ENCODE measurements at regions not wholly inside any gene's neighbourhood (a gene's known extent, or its start where the extent isn't known, plus 50 kb on each side); places are given as distances from the start of the nearest gene placed in this dataset.

DNA sequence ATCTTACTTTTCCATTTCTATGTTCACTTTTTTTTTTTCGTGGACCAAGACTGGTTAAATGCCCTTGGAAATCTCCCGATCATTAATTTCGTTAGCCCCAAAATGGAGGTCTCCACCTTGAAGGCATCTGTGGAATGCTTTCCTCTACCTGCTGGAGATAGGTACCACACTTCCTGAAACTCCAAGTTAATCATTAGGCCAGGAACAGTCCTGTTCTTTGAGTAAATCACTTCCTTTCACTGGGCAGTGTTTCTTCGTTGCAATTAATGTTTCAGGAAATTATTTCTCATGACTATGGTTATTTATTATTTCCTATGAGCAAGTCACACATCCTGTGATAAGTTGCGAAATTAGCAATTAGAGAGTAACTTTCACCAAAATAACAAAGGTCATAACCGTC is 225.2 kb upstream of the LYPLAL1 start:
- ATAC-seq, result no peak
- FAIRE-seq, result no peak
- Histone ChIP-seq H3K4me2 (ENCODE audit: insufficient read depth, low read length) (no peak overlapping the region), H2AFZ (ENCODE audit: low read depth, low read length) (no peak overlapping the region), H3K9me3 (replicated peaks; ENCODE audit: control insufficient read depth, insufficient read depth, low read depth, low read length) (no peaks in the 10 kb centered on the region), H3K9ac (ENCODE audit: insufficient read depth in 1 of 2, low read depth in 2 of 2, low read length in 2 of 2) (no peak overlapping the region), H4K20me1 (replicated peaks; ENCODE audit: control insufficient read depth, insufficient read depth, low read length) (no peaks in the 10 kb centered on the region), H3K79me2 (ENCODE audit: control insufficient read depth, insufficient read depth, low read length) (no peaks in the 10 kb centered on the region), H3K4me3 (no peak overlapping the region), H3K9me1 (ENCODE audit: control insufficient read depth, insufficient read depth, low read length) (no peaks in the 10 kb centered on the region), H3K4me1 (replicated peaks in 1 of 2; ENCODE audit: control insufficient read depth in 2 of 2, insufficient read depth in 2 of 2, low read length in 2 of 2) (no peaks in the 10 kb centered on the region), H3K27me3 (ENCODE audit: control insufficient read depth in 2 of 2, insufficient read depth in 2 of 2, low read length in 2 of 2) (no peaks in the 10 kb centered on the region), H3K36me3 (ENCODE audit: control insufficient read depth, insufficient read depth, low read length) (no peaks in the 10 kb centered on the region), H3K27ac (ENCODE audit: extremely low read depth, low read depth, low read length) (no peak overlapping the region)
- intact Hi-C loops (cut with micrococcal nuclease), result no loop called here
- WGBS (ENCODE audit: insufficient coverage, low coverage, missing lambda C conversion rate), result 1% methylated on average over 6 of the region's 6 CpGs
- ChIA-PET CTCF (ENCODE audit: low intra/inter-chr PET ratio) (no interaction called here), POLR2A (no interaction called here)
- BruUV-seq (replicated peaks), result no TSS peak
- TF ChIP-seq ZFP30 (CRISPR knock-in tag; IDR thresholded peaks at IDR 0.05; ENCODE audit: borderline replicate concordance), result no peak
- TF ChIP-seq GABPB2 (CRISPR knock-in tag; conservative IDR thresholded peaks at IDR 0.05), result no peak
- no peak for DNase-seq (ENCODE audit: extremely low read depth in 1 of 4, low spot score in 3 of 4)
- in situ Hi-C loops (cut with MboI), result no loop called here

DNA sequence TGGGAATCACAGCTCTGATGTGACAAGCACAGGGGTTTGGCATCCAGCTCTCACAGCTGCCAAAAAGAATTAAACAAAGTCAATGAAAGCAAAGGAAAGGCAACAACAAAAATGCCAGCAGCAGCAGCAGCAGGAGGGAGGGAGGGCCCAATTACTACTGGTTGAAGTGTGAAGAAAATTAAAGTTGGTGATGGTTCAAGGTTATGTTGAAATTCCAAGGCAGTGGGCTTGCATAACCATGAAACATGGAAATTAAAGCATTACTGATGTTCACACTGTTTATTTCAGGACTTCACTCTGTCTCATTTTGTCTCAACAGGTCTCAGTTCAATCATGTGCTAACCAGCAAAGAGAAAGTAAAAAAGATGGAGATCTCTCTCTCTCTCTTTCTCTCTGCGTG is 220.3 kb upstream of the LYPLAL1 start:
- no peak overlapping the region for H3K27ac ChIP-seq (ENCODE audit: extremely low read depth, low read depth, low read length)
- FAIRE-seq, result no peak
- no peak overlapping the region for H3K9ac ChIP-seq (ENCODE audit: insufficient read depth in 1 of 2, low read depth in 2 of 2, low read length in 2 of 2)
- H4K20me1 ChIP-seq (replicated peaks; ENCODE audit: control insufficient read depth, insufficient read depth, low read length), result no peaks in the 10 kb centered on the region
- in situ Hi-C loops (cut with MboI), result no loop called here
- no peaks in the 10 kb centered on the region for H3K36me3 ChIP-seq (ENCODE audit: control insufficient read depth, insufficient read depth, low read length)
- H3K9me1 ChIP-seq (ENCODE audit: control insufficient read depth, insufficient read depth, low read length), result no peaks in the 10 kb centered on the region
- intact Hi-C loops (cut with micrococcal nuclease), result no loop called here
- ATAC-seq, result no peak
- 0% methylated on average over 1 of the region's 1 CpG for WGBS (ENCODE audit: insufficient coverage, low coverage, missing lambda C conversion rate)
- no peaks in the 10 kb centered on the region for H3K9me3 ChIP-seq (replicated peaks; ENCODE audit: control insufficient read depth, insufficient read depth, low read depth, low read length)
- no peaks in the 10 kb centered on the region for H3K4me1 ChIP-seq (replicated peaks in 1 of 2; ENCODE audit: control insufficient read depth in 2 of 2, insufficient read depth in 2 of 2, low read length in 2 of 2)
- DNase-seq (ENCODE audit: extremely low read depth in 1 of 4, low spot score in 3 of 4), result no peak
- CTCF ChIA-PET (ENCODE audit: low intra/inter-chr PET ratio), result no interaction called here
- no peak overlapping the region for H3K4me3 ChIP-seq
- no peaks in the 10 kb centered on the region for H3K79me2 ChIP-seq (ENCODE audit: control insufficient read depth, insufficient read depth, low read length)
- no peak overlapping the region for H3K4me2 ChIP-seq (ENCODE audit: insufficient read depth, low read length)
- no peaks in the 10 kb centered on the region for H3K27me3 ChIP-seq (ENCODE audit: control insufficient read depth in 2 of 2, insufficient read depth in 2 of 2, low read length in 2 of 2)
- POLR2A ChIA-PET, result interaction anchor here (0.7 kb wide), 1 partner anchor 193 kb away, joined by 3 read pairs; no protein-coding TSS in a partner anchor
- no TSS peak for BruUV-seq (replicated peaks)
- no peak overlapping the region for H2AFZ ChIP-seq (ENCODE audit: low read depth, low read length)
- TF ChIP-seq, protein P1, sequence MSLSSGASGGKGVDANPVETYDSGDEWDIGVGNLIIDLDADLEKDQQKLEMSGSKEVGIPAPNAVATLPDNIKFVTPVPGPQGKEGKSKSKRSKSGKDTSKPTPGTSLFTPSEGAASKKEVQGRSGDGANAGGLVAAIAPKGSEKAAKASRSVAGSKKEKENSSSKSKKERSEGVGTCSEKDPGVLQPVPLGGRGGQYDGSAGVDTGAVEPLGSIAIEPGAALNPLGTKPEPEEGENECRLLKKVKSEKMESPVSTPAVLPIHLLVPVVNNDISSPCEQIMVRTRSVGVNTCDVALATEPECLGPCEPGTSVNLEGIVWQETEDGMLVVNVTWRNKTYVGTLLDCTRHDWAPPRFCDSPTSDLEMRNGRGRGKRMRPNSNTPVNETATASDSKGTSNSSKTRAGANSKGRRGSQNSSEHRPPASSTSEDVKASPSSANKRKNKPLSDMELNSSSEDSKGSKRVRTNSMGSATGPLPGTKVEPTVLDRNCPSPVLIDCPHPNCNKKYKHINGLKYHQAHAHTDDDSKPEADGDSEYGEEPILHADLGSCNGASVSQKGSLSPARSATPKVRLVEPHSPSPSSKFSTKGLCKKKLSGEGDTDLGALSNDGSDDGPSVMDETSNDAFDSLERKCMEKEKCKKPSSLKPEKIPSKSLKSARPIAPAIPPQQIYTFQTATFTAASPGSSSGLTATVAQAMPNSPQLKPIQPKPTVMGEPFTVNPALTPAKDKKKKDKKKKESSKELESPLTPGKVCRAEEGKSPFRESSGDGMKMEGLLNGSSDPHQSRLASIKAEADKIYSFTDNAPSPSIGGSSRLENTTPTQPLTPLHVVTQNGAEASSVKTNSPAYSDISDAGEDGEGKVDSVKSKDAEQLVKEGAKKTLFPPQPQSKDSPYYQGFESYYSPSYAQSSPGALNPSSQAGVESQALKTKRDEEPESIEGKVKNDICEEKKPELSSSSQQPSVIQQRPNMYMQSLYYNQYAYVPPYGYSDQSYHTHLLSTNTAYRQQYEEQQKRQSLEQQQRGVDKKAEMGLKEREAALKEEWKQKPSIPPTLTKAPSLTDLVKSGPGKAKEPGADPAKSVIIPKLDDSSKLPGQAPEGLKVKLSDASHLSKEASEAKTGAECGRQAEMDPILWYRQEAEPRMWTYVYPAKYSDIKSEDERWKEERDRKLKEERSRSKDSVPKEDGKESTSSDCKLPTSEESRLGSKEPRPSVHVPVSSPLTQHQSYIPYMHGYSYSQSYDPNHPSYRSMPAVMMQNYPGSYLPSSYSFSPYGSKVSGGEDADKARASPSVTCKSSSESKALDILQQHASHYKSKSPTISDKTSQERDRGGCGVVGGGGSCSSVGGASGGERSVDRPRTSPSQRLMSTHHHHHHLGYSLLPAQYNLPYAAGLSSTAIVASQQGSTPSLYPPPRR (CRISPR knock-in tag; IDR thresholded peaks at IDR 0.05; ENCODE audit: borderline replicate concordance), result no peak
- TF ChIP-seq, protein P2, sequence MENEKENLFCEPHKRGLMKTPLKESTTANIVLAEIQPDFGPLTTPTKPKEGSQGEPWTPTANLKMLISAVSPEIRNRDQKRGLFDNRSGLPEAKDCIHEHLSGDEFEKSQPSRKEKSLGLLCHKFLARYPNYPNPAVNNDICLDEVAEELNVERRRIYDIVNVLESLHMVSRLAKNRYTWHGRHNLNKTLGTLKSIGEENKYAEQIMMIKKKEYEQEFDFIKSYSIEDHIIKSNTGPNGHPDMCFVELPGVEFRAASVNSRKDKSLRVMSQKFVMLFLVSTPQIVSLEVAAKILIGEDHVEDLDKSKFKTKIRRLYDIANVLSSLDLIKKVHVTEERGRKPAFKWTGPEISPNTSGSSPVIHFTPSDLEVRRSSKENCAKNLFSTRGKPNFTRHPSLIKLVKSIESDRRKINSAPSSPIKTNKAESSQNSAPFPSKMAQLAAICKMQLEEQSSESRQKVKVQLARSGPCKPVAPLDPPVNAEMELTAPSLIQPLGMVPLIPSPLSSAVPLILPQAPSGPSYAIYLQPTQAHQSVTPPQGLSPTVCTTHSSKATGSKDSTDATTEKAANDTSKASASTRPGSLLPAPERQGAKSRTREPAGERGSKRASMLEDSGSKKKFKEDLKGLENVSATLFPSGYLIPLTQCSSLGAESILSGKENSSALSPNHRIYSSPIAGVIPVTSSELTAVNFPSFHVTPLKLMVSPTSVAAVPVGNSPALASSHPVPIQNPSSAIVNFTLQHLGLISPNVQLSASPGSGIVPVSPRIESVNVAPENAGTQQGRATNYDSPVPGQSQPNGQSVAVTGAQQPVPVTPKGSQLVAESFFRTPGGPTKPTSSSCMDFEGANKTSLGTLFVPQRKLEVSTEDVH (IDR thresholded peaks at IDR 0.05; ENCODE audit: low read depth, partially characterized antibody), result no peak
- TF ChIP-seq, protein P3, sequence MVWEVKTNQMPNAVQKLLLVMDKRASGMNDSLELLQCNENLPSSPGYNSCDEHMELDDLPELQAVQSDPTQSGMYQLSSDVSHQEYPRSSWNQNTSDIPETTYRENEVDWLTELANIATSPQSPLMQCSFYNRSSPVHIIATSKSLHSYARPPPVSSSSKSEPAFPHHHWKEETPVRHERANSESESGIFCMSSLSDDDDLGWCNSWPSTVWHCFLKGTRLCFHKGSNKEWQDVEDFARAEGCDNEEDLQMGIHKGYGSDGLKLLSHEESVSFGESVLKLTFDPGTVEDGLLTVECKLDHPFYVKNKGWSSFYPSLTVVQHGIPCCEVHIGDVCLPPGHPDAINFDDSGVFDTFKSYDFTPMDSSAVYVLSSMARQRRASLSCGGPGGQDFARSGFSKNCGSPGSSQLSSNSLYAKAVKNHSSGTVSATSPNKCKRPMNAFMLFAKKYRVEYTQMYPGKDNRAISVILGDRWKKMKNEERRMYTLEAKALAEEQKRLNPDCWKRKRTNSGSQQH (CRISPR knock-in tag; IDR thresholded peaks at IDR 0.05), result no peak
- TF ChIP-seq CBX5 (IDR thresholded peaks at IDR 0.05; ENCODE audit: borderline replicate concordance, low read depth), result no peak
- TF ChIP-seq CBX2 (IDR thresholded peaks at IDR 0.05; ENCODE audit: insufficient read depth, low read length, poor library complexity, severe bottlenecking), result no peak
